Small intestine (tissue), 7 donors: ENCODE measurements at regions not wholly inside any gene's neighbourhood (a gene's known extent, or its start where the extent isn't known, plus 50 kb on each side); places are given as distances from the start of the nearest gene placed in this dataset.
"Not testable (repeated sequence)": the region's sequence is repeated elsewhere in the genome, so short reads cannot be mapped to it uniquely, and the experiment has no call there.

ENCODE experiments used
- DNase-seq, 2 donors: peaks; one replicate each; pipeline versions ENCODE4 v3.0.0 to v3.0.0-alpha.2; 2013
- FAIRE-seq: peaks from 2 replicates; lab custom pipeline; 2012; peaks lifted over from hg19 to GRCh38; lab: Jason Lieb, UNC
- H3K27ac ChIP-seq, 3 donors: one replicate each; pipeline ENCODE4 v1.5.1; 2013; ENCODE audit warnings: low read length in 2 of 3, mild to moderate bottlenecking in 2 of 3, control low read depth in 1 of 3, inconsistent platforms in 1 of 3, low read depth in 1 of 3, moderate library complexity in 1 of 3
- H3K27me3 ChIP-seq, 3 donors: one replicate each; pipeline ENCODE4 v1.6.1; 2013; ENCODE audit warnings: low read length in 3 of 3, inconsistent platforms in 1 of 3; ENCODE audit not compliant: control insufficient read depth in 3 of 3, insufficient read depth in 3 of 3
- H3K36me3 ChIP-seq, 3 donors: one replicate each; pipeline ENCODE4 v1.6.1; 2013; ENCODE audit warnings: low read length in 3 of 3, inconsistent platforms in 1 of 3, low read depth in 1 of 3, mild to moderate bottlenecking in 1 of 3, moderate library complexity in 1 of 3; ENCODE audit not compliant: control insufficient read depth in 3 of 3, insufficient read depth in 2 of 3
- H3K4me1 ChIP-seq, 3 donors: one replicate each; pipeline ENCODE4 v1.6.1; 2013; ENCODE audit warnings: low read length in 2 of 3, inconsistent platforms in 1 of 3, low read depth in 1 of 3, mild to moderate bottlenecking in 1 of 3, moderate library complexity in 1 of 3; ENCODE audit not compliant: control insufficient read depth in 3 of 3, insufficient read depth in 2 of 3
- H3K4me3 ChIP-seq, 3 donors: one replicate each; pipeline ENCODE4 v1.5.1; 2013; ENCODE audit warnings: low read length in 3 of 3, control low read depth in 1 of 3, inconsistent platforms in 1 of 3, low read depth in 1 of 3, mild to moderate bottlenecking in 1 of 3, moderate library complexity in 1 of 3
- H3K9me3 ChIP-seq, 2 donors: one replicate each; pipeline ENCODE4 v1.6.1; 2013; ENCODE audit warnings: low read depth in 1 of 2, low read length in 1 of 2; ENCODE audit not compliant: control insufficient read depth in 2 of 2, insufficient read depth in 1 of 2
- WGBS, 3 donors: extraction: QIAGEN DNeasy Blood & Tissue Kit; methylation state at CpG; one replicate each; pipeline ENCODE4 v1.1.7; 2013; 5-methylcytosine and 5-hydroxymethylcytosine counted together
- donor health status: healthy with polysubstance abuse.
- donor health status: control.
- donor health status: control.
- donor health status: Bipolar disorder and iron deficiency.
- donor health status: healthy.

DNA sequence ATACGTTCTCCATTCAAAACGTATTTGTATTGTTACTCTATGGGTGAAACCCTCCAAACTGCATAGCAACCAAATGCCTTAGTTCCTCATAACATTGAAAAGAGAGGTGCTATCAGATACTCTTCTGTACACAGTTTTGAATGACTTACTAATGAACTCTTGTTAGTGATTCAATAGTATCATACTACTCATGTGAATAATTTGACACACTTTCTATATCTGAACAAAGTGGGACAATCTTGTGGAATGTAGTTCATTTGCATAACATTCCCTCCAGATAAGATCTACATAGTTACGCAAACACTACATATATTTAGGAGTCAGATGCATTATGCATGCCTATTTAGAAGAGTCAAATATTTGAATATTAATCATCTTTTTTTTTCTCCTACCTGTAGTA is 232.0 kb upstream of the NRXN1 start:
- 58 to 80% (median 77%) methylated on average over 3 of the region's 3 CpGs for WGBS, 3 donors

DNA sequence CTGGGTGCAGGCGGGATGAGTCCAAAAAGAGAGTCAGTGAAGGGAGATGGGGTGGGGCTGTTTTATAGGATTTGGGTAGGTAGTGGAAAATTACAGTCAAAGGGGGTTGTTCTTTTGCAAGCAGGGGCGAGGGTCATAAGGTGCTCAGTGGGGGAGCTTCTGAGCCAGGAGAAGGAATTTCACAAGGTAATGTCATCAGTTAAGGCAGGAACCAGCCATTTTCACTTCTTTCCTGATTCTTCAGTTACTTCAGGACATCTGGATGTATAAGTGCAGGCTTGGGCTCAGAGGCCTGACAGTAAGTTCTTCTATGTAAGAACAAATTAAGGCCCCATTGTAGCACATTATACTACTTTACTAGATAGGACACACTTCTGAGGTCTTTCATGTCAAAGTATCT is 231.2 kb upstream of the NRXN1 start:
- H3K27ac ChIP-seq, H3K27me3 ChIP-seq, H3K4me3 ChIP-seq, FAIRE-seq, DNase-seq, H3K9me3 ChIP-seq, H3K36me3 ChIP-seq, H3K4me1 ChIP-seq: not testable (repeated sequence)
- 70 to 73% (median 70%) methylated on average over 2 of the region's 2 CpGs for WGBS, 3 donors

More for the DNA sequence above, 232.0 kb upstream of the NRXN1 start:
- Histone ChIP-seq H3K4me3 (no peak overlapping the region), H3K4me1 (no peaks in the 10 kb centered on the region), H3K9me3 (no peaks in the 10 kb centered on the region), H3K36me3 (no peaks in the 10 kb centered on the region), H3K27ac (no peak overlapping the region), H3K27me3 (no peaks in the 10 kb centered on the region)
- no peak for FAIRE-seq
- no peak for DNase-seq

DNA sequence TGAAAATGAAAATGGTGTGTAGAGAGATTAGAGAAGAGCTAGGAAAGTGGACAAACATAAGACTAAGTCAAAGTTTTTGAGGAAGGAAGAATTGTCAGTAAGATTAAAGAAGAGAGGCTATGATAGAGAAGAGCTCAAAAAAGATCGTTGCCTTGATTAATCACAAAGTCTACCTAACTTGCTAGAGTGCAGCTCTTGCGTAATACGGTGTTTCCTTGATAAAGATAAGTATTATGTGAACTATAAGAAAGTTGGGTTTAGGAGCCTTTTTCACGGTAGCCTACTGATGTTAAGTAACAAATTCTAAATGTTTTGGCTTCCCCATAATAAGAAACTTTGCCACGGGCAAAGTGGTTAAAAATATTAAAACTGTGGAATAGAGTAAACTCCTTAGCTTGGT is 226.4 kb upstream of the NRXN1 start:
- WGBS, 3 donors, result 83 to 86% (median 85%) methylated on average over 5 of the region's 5 CpGs
- Histone ChIP-seq H3K4me3 (no peak overlapping the region), H3K4me1 (no peaks in the 10 kb centered on the region), H3K36me3 (no peaks in the 10 kb centered on the region), H3K9me3 (no peaks in the 10 kb centered on the region), H3K27ac (no peak overlapping the region), H3K27me3 (no peaks in the 10 kb centered on the region)
- no peak for FAIRE-seq
- DNase-seq, result no peak

DNA sequence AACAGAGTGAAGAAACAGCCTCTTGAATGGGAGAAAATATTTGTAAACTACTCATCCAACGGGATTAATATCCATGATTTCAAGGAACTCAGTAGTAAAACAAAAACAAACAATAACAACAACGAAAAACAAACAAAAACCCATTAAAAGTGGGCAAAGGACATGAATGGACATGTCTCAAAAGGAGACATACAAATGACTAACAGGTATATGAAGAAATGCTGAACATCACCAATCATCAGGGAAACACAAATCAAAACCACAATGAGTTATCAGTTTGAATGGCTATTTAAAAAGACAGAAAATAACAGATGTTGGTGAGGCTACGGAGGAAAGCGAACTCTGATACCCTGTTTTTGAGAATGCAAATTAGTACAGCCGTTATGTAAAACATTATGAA is 224.8 kb upstream of the NRXN1 start:
- 75 to 81% (median 77%) methylated on average over 5 of the region's 5 CpGs for WGBS, 3 donors
- Histone ChIP-seq H3K27ac (no peak overlapping the region), H3K4me1 (no peaks in the 10 kb centered on the region), H3K27me3 (no peaks in the 10 kb centered on the region), H3K9me3 (no peaks in the 10 kb centered on the region), H3K36me3 (no peaks in the 10 kb centered on the region), H3K4me3 (no peak overlapping the region)
- no peak for DNase-seq
- FAIRE-seq, result no peak

DNA sequence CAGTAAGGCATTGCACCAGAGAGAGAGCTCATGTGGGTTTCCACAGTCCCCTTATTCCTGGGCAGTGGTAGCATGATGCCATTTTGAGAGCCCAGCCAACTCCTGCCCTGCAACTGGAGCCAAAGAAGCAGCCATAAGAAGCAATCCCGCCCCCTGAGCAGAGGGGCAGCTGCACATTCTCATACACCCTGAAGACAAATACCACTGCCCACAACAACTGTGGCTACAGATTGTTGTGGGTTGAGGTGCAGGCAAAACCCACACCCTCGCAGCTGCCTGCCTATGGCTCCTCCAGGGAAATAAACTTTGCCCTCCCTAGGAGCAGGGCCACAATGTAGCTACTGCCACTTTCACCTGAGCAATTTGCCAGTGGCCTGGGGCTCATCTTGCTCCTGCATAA is 219.4 kb upstream of the NRXN1 start:
- Histone ChIP-seq H3K27ac (no peak overlapping the region), H3K4me1 (no peaks in the 10 kb centered on the region), H3K9me3 (peaks cover 0 to 6% of the 10 kb centered on the region in 2 donors), H3K36me3 (no peaks in the 10 kb centered on the region), H3K4me3 (no peak overlapping the region), H3K27me3 (no peaks in the 10 kb centered on the region)
- 61 to 80% (median 73%) methylated on average over 2 of the region's 2 CpGs for WGBS, 3 donors
- no peak for DNase-seq
- FAIRE-seq, result no peak

DNA sequence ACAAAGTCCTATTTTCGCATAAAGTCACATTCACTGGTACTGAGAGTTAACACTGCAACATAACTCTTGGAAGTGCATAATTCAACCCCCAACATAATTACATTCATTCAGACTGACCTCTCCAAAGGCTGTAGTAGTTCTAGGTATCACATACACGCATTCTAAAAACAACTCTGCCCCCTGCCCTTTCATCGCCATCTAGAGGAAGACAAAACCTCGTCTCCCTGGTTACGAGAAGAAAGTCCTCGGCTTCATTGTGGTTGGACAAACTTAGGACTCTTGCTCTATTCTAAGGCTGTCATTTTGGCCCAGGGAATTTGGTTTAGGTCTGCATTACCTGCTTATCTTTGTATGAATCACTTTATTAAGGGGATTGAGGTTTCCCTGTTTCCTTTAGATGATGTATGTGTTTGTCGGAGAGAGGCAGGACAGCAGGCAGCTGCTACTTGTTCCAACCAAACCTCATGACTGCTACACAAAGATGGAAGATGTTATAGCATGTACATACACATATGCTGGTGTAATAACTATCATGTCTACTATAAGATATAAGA is 215.4 kb upstream of the NRXN1 start:
- Histone ChIP-seq H3K27ac (no peak overlapping the region), H3K4me3 (no peak overlapping the region), H3K27me3 (no peaks in the 10 kb centered on the region), H3K4me1 (no peaks in the 10 kb centered on the region), H3K36me3 (no peaks in the 10 kb centered on the region), H3K9me3 (peaks cover 0 to 6% of the 10 kb centered on the region in 2 donors)
- FAIRE-seq (no peak), DNase-seq (no peak)
- 74 to 78% (median 76%) methylated on average over 7 of the region's 7 CpGs for WGBS, 3 donors

DNA sequence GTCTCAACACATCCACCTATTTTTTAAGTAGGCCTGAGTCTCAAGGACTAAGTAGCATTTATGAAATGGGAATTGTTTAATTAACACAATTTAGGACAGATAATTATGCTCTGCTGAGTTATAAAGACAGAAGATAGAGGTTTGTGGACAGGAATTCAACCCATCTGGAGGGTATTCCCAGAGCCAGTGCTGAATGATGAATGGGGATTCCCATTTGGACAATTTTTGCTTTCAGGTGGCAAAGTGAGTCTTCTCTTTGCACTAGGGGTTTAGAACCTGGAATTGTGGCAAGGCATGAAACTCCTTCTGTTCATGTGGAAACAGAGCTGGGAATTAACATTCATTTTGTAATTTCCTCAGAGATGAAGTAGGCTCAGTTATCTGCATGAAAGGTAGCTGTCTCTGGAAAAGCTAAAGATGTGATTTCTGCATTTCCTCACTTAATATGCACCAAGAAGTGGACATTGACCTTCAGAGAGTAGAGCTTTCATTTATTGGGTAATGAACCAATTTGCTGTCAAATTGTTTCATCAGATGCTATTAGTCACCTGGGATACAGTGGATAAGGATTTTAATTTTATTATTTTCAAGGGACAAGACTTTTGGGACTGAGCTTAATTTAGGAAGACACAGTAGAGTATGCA is 212.1 kb upstream of the NRXN1 start:
- Histone ChIP-seq H3K4me1 (no peaks in the 10 kb centered on the region), H3K9me3 (no peaks in the 10 kb centered on the region)
- DNase-seq, result peak in 1 of 2 donors; percentile 1

DNA sequence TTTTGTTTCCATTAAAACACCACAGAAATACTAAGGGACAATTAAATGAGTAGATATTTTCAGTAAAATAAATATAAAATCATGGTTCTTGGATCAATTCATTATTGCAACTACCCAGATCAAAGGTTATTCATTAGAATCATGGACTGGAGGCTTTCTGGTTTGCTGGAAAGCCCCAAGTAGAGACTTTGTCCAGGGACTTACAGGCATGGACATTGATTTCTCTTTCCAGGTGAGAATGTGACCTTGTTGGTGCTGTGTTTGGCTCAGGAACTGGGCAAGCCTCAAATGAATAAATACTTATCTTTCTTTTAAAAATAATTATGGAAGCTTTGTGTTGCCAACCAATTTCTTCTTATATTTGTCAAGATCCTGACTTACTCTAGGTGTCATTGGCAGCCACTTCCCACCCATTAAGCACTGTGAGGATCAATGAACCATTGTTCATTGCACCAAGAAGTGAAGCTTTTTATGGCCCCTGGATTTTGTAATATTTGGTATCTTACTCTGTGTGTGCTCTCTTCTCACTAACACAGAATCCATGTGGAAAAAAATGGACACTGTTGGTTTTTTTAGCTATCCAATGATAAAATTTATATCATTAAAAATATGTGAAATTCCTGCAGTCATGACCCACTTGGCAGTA is 205.8 kb upstream of the NRXN1 start:
- Histone ChIP-seq H3K36me3 (no peaks in the 10 kb centered on the region), H3K4me3 (no peak overlapping the region)

More for the DNA sequence above, 212.1 kb upstream of the NRXN1 start:
- FAIRE-seq, result no peak
- Histone ChIP-seq H3K27ac (no peak overlapping the region), H3K36me3 (no peaks in the 10 kb centered on the region), H3K4me3 (no peak overlapping the region), H3K27me3 (no peaks in the 10 kb centered on the region)

More for the DNA sequence above, 205.8 kb upstream of the NRXN1 start:
- FAIRE-seq, result no peak
- Histone ChIP-seq H3K4me1 (no peaks in the 10 kb centered on the region), H3K27me3 (no peaks in the 10 kb centered on the region), H3K9me3 (peaks cover 0 to 13% of the 10 kb centered on the region in 2 donors), H3K27ac (no peak overlapping the region)
- DNase-seq, result peak in 1 of 2 donors; percentile 1
